Stimulated activated CD4-positive, alpha-beta T cell treated with anti-CD3 and anti-CD28 coated beads, Interleukin-15, amount 100 ng/mL, for 24 hours (primary cell): ENCODE measurements at regions not wholly inside any gene's neighbourhood (a gene's known extent, or its start where the extent isn't known, plus 50 kb on each side); places are given as distances from the start of the nearest gene placed in this dataset.

Experiments used
- DNase-seq: peaks from one replicate; pipeline ENCODE4 v3.0.0-alpha.2; 2020

- DNase-seq = no peak
These were observed 299.3 kb upstream of the HS3ST1 start for GRCh38 chr4:11727903-11728564.

- DNase-seq = no peak
These were observed 296.0 kb upstream of the HS3ST1 start for GRCh38 chr4:11724731-11725130.

DNA sequence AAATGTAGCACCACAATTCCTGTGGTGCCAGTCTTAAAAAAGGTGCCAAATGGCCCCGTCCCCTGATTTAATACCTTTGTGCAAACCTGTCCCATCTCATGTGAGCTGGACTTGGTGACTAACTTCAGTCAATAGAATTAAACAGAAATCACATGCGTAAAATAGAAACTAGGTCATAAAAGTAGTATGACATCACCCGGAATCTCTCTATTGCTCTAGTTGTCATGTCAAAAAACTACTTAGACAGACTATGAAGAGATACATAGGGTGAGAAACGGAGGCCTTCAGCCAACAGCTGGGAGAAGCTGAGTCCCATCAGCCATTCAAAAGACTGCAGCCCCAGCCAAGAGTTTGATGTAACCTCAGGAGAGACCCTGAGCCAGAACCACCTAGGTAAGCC, 293.5 kb upstream of the HS3ST1 start:
- DNase-seq = no peak

GRCh38 chr4:11720292-11720691, 291.6 kb upstream of the HS3ST1 start:
- DNase-seq = no peak

DNA sequence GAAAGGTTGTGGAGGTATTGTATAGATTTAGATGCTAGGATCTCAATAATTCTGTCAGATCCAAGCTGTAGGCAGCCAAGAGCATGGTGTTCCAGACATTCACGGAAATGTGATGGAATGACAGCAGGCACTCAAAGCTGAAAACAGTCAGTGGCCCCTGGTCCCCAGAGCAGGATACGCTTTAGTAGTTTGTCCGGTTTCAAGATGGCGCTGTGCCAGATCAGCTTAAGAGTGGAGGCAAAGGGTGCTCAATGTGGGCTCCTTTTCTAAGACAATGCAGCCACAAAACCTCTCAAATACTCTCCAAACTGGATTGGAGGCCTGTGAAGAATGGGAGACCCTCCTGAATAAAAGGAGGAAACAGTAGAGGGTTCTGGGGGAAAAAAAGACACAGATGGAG, 291.2 kb upstream of the HS3ST1 start:
- no peak for DNase-seq

DNA sequence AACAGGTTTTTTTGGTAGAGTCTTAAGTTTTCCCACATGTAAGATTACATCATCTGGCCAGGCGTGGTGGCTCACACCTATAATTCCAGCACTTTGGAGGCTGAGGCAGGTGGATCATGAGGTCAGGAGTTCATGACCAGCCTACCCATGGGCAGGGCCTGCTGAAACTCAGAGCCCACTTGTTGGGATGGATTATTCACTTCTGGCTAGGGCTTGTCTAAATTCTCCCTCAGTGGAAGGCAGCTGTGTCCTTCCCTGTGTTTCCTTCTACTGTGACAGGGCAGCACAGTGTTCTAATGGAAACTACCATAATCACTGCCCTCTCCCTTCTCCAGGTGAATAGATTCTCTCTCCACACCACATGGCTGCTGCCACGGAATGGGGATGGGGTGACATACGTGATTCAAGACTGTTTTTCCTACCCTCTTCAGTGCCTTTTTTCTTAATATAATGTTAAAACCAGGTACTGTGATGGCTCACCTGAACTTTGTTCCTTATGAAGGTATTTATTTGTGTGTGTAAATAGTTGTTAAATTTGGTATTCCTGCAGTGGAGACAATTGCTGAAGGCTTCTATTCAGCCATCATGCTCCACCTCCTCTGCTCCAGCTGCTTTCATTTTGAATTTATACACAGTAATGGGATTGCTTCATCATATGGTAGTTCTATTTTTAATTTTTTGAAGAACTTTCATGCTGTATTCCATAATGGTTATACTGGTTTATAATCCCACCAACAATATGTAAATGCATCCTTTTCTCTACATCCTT, 287.2 kb upstream of the HS3ST1 start:
- no peak for DNase-seq

DNA sequence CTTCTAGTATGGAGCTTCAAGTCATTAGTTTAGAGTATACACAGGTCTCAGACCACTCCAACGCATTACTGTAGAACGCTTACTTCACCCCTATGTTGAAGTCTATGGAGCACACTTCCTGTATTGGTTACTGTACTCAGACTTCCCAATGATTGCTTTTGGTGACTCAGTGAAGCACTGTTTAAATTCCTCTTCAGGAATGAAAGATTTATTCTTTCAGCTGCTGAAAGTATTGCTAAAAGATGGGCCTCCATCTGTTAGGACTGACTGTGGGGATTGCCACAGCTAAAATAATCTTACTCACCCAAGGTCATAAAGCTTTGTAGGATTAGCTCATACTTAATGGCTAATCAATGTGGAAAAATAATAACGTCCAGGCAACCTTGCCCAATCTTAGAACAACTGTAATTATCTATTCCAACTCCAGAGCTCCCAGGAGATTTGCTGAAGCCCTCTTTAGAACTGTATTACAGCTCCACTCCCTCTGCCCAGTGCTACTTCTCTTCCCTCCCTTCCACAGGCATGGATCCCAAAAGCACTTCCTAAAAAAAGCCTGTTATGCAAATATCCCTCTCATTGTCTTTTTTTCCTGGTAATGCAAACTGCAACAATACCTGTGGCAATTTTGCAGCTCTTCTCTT, 281.9 kb upstream of the HS3ST1 start:
- DNase-seq = no peak

- no peak for DNase-seq
These were observed 275.6 kb upstream of the HS3ST1 start for GRCh38 chr4:11704186-11704830.

GRCh38 chr4:11702886-11703557, 274.3 kb upstream of the HS3ST1 start:
- no peak for DNase-seq

GRCh38 chr4:11701966-11702725, 273.5 kb upstream of the HS3ST1 start:
- no peak for DNase-seq

GRCh38 chr4:11700751-11701226, 272.1 kb upstream of the HS3ST1 start:
- DNase-seq = no peak

GRCh38 chr4:11698846-11699590, 270.3 kb upstream of the HS3ST1 start:
- DNase-seq = no peak

- no peak for DNase-seq
These were observed 269.3 kb upstream of the HS3ST1 start for GRCh38 chr4:11698033-11698432.

DNA sequence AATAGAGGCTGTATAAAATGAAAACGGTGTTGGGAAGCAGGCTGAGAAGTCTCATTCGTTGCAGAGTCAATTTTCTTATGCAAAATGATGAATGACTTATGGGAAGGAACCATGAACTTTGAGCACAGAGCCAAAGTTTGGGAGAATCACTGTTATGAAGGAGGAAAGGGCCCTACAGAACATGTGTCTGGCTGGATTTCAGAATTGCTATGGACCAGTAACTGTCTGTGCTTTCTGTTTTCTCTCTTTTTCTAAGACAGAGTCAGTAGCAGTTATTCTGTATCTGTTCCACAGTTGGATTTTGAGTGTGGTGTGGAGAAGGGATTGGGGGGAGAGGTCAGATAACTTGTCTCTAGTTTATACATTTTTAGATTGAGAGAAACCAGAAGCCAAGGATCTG, 265.0 kb upstream of the HS3ST1 start:
- no peak for DNase-seq

DNA sequence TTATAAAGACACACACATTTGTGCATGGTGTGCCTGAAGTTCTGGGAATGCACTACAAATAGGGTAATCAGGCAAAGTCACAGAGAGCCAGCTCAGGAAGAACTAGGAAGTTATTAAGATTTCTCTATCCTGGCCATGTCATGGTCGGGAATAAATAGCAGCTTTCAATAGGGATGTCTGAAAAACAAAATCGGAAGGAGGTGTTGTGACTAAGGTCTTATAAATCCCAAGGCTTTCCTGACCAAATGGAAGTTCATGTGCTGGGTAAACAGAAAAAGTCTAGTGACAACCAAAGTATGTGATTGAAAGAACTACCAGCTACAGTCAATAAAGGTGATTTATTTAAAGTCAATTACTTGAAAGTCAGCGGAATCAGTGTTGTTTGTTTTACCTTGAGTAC, 262.5 kb upstream of the HS3ST1 start:
- no peak for DNase-seq

DNA sequence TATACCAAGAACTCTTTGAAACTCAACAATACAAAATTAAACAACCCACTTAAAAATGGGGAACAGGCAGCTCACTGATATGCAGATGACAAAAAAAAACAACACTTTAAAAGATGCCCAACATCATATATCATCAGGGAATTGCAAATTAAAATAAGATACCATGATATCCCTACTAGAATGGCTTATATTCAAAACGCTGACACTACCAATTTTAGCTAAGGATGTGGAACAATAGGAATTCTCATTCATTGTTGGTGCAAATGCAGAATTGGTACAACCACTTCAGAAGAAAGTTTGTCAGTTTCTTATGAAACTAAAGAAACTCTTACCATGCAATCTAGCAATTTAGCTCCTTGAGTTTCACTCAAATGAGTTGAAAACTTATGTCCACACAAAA, 259.0 kb upstream of the HS3ST1 start:
- no peak for DNase-seq

- DNase-seq = no peak
These were observed 256.8 kb upstream of the HS3ST1 start for GRCh38 chr4:11685481-11685880.

GRCh38 chr4:11675051-11675800, 246.5 kb upstream of the HS3ST1 start:
- DNase-seq = no peak

GRCh38 chr4:11670304-11670703, 241.6 kb upstream of the HS3ST1 start:
- DNase-seq = no peak

DNA sequence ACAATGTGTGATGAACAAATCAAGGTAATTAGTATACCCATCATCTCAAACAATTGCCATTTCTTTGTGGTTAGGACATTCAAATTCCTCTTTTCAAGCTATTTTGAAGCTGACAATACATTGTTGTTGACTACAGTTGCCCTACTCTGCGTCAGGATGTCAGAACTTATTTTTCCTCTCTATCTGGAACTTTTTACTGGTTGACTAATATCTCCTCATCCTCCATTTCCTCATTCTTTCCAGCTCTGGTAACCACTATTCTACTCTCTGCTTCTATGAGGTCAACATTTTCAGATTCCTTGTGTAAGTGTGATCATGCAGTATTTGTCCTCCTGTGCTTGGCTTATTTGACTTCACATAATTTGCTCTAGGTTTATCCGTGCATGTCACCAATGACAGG, 240.5 kb upstream of the HS3ST1 start:
- DNase-seq = no peak

DNA sequence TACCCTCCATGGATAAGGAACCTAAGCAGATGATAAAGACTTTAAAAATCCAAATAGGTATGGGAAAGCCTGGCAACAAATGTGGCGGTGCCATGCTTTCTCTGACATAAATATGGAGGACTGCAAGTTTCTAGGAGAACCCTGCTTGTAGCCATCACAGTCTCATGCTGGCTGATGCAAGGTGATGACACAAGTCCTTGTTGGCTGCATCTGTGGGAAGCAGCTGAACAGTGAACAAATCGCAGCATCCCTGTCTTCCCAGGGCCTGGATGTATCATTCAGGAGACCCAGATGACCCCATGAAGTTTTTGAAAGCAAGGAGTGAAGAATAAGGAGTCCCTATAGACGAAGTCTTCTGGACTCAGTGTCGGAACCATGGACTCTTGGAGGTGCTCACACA, 234.4 kb upstream of the HS3ST1 start:
- DNase-seq = no peak
